ENCODE measurements at regions not wholly inside any gene's neighbourhood (a gene's known extent, or its start where the extent isn't known, plus 50 kb on each side); places are given as distances from the start of the nearest gene placed in this dataset.

GRCh38 chr1:94693029-94693428 lies 127.1 kb upstream of the SLC44A3 start:
- Mint-ChIP-seq H3K27me3 (peaks cover 26 to 51% (median 29%) of the 10 kb centered on the region in 3 donors), H3K36me3 (peaks cover 0 to 7% of the 10 kb centered on the region in 2 donors), H3K4me3 (no peak overlapping the region), H3K4me1 (no peaks in the 10 kb centered on the region), H3K9me3 (peaks cover 0 to 9% (median 7%) of the 10 kb centered on the region in 7 donors), H3K27ac (no peak overlapping the region)
- no peak for ATAC-seq (ENCODE audit: low read depth in 2 of 2)
- DNase-seq: no peak

GRCh38 chr1:94688646-94689045 lies 131.5 kb upstream of the SLC44A3 start:
- no peak for DNase-seq
- peaks cover 0 to 2% (median 0%) of the 10 kb centered on the region in 3 donors for H3K4me1 Mint-ChIP-seq
- H3K9me3 Mint-ChIP-seq: peaks cover 0 to 9% (median 4%) of the 10 kb centered on the region in 7 donors
- no peak overlapping the region for H3K27ac Mint-ChIP-seq
- peaks cover 24 to 41% (median 26%) of the 10 kb centered on the region in 3 donors for H3K27me3 Mint-ChIP-seq
- no peak for ATAC-seq (ENCODE audit: low read depth in 2 of 2)
- peaks cover 0 to 8% of the 10 kb centered on the region in 2 donors for H3K36me3 Mint-ChIP-seq
- no peak overlapping the region for H3K4me3 Mint-ChIP-seq

DNA sequence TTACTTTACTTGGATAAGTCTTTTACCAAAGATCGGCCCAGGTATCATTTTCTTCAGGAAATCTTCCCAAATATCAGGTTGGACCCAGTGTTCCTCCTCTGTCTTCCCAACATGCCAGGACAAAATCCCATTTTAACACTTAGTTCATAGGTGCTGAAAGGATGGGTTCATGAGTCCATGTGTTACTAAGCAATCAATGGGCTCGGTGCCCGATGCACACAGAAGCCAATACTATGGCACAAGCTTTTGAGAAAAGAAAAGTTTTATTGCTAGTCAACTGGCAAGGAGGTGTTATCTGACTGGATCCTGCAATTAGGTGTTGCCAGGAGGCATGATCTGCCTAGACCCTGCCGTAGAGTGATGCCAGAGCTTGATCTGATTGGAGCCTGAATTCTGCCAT lies 133.3 kb upstream of the SLC44A3 start:
- peaks cover 0 to 2% (median 0%) of the 10 kb centered on the region in 3 donors for H3K4me1 Mint-ChIP-seq
- no peak for ATAC-seq (ENCODE audit: low read depth in 2 of 2)
- peak overlapping the region in 1 of 6 donors; percentile 30 for H3K27ac Mint-ChIP-seq
- no peak for DNase-seq
- no peak overlapping the region for H3K4me3 Mint-ChIP-seq
- peaks cover 16 to 34% (median 19%) of the 10 kb centered on the region in 3 donors for H3K27me3 Mint-ChIP-seq
- H3K9me3 Mint-ChIP-seq: peaks cover 0 to 7% (median 4%) of the 10 kb centered on the region in 7 donors
- H3K36me3 Mint-ChIP-seq: peaks cover 0 to 7% of the 10 kb centered on the region in 2 donors

DNA sequence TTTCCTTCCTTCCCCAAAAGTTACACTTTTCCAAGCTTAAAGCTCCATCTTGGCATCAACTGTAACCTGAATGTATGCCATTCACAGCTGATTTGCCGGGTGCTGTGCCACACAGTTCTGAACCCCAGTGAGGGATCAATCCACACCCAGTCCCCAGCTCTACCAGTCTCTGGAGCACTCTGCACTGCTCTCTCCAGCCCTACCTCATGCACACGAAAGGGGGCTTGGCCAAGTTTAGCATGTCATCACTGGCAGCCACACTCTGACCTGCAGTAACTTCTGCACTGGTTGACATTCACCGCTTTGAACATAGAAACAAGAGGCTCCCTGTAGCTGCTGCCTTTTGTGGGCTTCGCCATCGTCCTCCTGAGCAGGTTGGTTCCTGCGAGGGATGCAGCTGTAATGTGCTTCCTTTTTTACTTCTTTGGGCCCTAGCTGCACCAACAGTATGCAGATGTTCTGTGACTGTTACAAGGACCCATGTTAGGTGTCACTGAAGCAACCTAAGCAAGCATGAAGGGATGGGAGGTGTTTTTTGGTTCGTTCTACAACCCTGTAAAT lies 135.4 kb upstream of the SLC44A3 start:
- Mint-ChIP-seq H3K9me3 (peaks cover 0 to 4% (median 0%) of the 10 kb centered on the region in 7 donors), H3K27me3 (peaks cover 8 to 27% (median 22%) of the 10 kb centered on the region in 3 donors), H3K36me3 (peaks cover 0 to 7% of the 10 kb centered on the region in 2 donors), H3K27ac (peak overlapping the region in 2 of 6 donors; percentile 10 to 37), H3K4me3 (no peak overlapping the region), H3K4me1 (peaks cover 0 to 2% (median 0%) of the 10 kb centered on the region in 3 donors)
- no peak for ATAC-seq (ENCODE audit: low read depth in 2 of 2)
- DNase-seq: no peak

GRCh38 chr1:94683886-94684285 lies 136.3 kb upstream of the SLC44A3 start:
- peaks cover 0 to 4% (median 0%) of the 10 kb centered on the region in 7 donors for H3K9me3 Mint-ChIP-seq
- no peak overlapping the region for H3K4me3 Mint-ChIP-seq
- DNase-seq (no peak), ATAC-seq (ENCODE audit: low read depth in 2 of 2) (no peak)
- H3K4me1 Mint-ChIP-seq: peaks cover 0 to 2% (median 0%) of the 10 kb centered on the region in 3 donors
- H3K27me3 Mint-ChIP-seq: peaks cover 12 to 27% (median 24%) of the 10 kb centered on the region in 3 donors
- H3K27ac Mint-ChIP-seq: no peak overlapping the region
- H3K36me3 Mint-ChIP-seq: peaks cover 0 to 7% of the 10 kb centered on the region in 2 donors

DNA sequence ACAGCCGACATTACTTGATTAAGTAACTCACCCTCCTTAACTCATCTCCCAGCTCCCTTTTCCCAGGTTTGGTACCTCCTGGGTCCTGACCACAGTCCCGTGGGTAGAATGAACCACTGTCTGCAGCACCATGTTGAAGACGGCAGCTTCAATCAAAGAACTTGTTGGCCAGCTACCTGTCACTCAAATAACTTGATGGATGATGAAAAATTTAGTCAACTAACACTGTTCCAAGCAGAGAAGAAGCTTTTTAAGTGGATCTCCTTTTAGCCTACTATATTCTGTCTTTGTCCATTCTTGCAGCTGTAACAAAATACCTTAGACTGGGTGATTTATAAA lies 138.4 kb upstream of the F3 start:
- DNase-seq (no peak), ATAC-seq (ENCODE audit: low read depth in 2 of 2) (no peak)
- no peaks in the 10 kb centered on the region for H3K9me3 Mint-ChIP-seq
- H3K4me3 Mint-ChIP-seq: no peak overlapping the region
- peaks cover 0 to 2% (median 0%) of the 10 kb centered on the region in 3 donors for H3K4me1 Mint-ChIP-seq
- H3K27ac Mint-ChIP-seq: no peak overlapping the region
- H3K27me3 Mint-ChIP-seq: peaks cover 11 to 24% (median 14%) of the 10 kb centered on the region in 3 donors
- no peaks in the 10 kb centered on the region for H3K36me3 Mint-ChIP-seq

DNA sequence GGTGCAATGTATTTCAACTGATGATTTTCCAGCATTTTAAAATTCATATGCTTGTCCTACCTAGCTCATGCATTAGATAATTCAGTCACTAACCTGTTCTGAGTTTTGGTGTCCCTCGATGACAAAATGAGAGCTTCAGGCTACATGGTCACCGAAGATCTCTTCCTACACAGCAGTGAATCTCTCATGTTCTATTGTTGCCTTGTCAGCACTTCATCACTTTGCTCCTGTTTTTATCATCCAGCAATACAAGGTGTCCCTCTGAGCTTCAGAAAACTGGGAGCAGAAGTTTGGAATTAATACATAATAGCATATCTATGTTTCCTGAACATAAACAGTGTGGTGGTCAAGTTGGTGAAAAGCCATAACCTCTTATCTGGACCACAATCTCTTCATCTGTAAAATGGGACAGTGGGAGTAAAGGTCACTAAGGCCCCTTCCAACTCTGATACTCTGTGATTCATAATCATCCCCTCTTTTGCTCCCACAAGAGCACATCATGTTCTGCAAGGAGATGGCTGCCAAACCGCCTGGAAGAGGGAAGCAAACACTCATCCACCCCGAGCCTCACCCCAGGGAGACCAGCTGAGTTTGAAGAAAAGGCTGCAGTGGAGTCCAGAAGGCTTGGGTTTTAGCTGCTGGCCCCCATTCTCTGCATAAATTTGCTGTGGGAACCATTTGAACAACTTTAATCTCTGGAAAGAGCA lies 137.9 kb upstream of the F3 start:
- H3K27ac Mint-ChIP-seq: no peak overlapping the region
- H3K4me1 Mint-ChIP-seq: peaks cover 0 to under 1% (median 0%) of the 10 kb centered on the region in 3 donors
- no peak for DNase-seq
- peaks cover 10 to 19% (median 11%) of the 10 kb centered on the region in 3 donors for H3K27me3 Mint-ChIP-seq
- H3K9me3 Mint-ChIP-seq: no peaks in the 10 kb centered on the region
- ATAC-seq (ENCODE audit: low read depth in 2 of 2): no peak
- H3K36me3 Mint-ChIP-seq: no peaks in the 10 kb centered on the region
- no peak overlapping the region for H3K4me3 Mint-ChIP-seq

DNA sequence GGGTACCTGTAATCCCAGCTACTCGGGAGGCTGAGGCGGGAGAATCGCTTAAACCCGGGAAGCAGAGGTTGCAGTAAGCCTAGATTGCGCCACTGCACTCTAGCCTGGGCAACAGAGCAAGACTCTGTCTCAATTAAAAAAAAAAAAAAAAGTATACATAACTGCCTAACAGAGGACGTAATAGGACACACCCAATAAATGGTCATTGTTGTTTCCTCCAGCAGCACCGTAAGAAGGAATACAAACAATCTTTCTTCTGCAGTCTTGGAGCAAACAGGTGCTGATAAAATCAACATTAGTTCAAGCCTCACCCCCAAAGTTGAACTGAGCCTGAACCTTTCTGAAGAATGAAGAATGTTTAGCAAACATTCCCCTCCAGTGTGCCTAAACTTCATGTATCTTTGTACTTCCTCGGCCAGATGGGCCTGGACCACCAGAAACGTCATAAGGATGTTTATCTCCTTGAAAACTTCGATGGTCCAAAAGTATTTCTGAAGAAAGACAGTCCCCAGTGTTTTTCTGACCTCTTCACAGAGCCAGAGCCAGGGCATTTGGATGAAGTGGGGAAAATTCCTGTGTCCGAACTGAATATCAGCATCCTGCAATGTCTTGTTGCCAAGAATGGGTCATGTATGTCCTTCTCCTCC lies 136.8 kb upstream of the F3 start:
- peaks cover 4 to 15% (median 11%) of the 10 kb centered on the region in 3 donors for H3K27me3 Mint-ChIP-seq
- H3K27ac Mint-ChIP-seq: no peak overlapping the region
- H3K9me3 Mint-ChIP-seq: no peaks in the 10 kb centered on the region
- H3K4me1 Mint-ChIP-seq: no peaks in the 10 kb centered on the region
- no peaks in the 10 kb centered on the region for H3K36me3 Mint-ChIP-seq
- ATAC-seq (ENCODE audit: low read depth in 2 of 2): no peak
- no peak for DNase-seq
- H3K4me3 Mint-ChIP-seq: no peak overlapping the region

DNA sequence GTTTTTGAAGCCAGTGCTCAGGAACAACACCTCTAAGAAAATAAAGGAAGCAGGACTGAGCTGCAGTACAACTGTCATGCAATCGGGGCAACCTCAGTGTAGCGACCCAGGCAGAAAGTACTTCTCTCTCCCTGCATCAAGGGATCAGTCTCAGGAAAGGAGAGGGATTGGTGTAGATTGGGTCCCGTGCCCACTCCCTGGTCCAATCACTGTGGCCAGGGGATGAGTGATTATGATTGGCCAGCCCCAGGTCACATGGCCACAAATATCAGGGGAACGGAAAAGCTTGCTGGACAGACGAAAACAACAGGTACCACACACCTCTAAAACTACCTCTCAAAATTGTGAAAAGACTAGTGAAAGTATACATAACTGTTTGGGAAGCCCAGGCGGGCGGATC lies 136.2 kb upstream of the F3 start:
- DNase-seq (no peak), ATAC-seq (ENCODE audit: low read depth in 2 of 2) (no peak)
- Mint-ChIP-seq H3K9me3 (no peaks in the 10 kb centered on the region), H3K36me3 (no peaks in the 10 kb centered on the region), H3K27ac (no peak overlapping the region), H3K4me1 (no peaks in the 10 kb centered on the region), H3K4me3 (peak overlapping the region in 1 of 8 donors; percentile 16), H3K27me3 (peaks cover 4 to 15% (median 11%) of the 10 kb centered on the region in 3 donors)

DNA sequence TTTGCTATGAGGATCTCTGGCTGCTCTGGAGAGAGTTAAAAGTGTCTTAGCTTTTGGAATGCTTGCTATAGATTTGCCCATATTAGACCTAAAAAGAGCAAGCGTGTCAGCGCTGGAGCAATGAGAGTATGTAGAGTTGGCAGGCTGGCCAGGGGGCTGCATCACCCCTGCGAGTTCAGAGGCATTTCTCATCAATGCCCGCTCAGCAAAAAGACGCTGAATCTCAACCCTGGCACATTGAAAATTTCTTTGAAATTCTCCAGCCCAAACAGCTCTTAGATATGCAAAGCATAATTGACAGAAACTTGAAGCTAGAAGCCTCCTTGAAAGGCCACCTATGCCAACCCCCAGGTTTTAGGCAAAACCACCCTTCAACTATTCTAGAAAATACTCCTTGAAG lies 135.5 kb upstream of the F3 start:
- Mint-ChIP-seq H3K36me3 (no peaks in the 10 kb centered on the region), H3K4me1 (no peaks in the 10 kb centered on the region), H3K4me3 (no peak overlapping the region), H3K27ac (no peak overlapping the region), H3K27me3 (peaks cover 5 to 14% (median 11%) of the 10 kb centered on the region in 3 donors), H3K9me3 (no peaks in the 10 kb centered on the region)
- DNase-seq (no peak), ATAC-seq (ENCODE audit: low read depth in 2 of 2) (no peak)

DNA sequence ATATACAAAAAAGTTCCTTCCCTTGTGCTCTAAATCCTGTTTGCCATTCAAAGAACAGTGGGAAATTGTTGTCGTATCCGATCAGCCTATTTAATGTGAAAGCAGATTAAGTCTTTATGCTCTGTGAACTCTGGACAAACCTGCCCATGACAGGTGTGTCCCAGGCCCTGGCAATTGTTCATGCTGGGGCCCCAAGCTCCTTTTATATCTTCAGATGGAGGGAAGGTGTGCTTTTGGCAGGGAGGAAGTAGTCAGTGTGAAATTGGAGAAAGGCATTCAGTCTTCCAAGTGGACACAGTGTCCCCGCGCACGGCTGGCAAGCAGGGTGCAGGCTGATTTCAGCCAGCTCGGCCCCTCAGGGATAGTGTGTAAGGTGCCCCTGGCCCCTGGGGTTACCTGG lies 135.1 kb upstream of the F3 start:
- H3K4me3 Mint-ChIP-seq: no peak overlapping the region
- peaks cover 9 to 11% (median 10%) of the 10 kb centered on the region in 3 donors for H3K27me3 Mint-ChIP-seq
- no peaks in the 10 kb centered on the region for H3K36me3 Mint-ChIP-seq
- no peak overlapping the region for H3K27ac Mint-ChIP-seq
- H3K9me3 Mint-ChIP-seq: no peaks in the 10 kb centered on the region
- DNase-seq (no peak), ATAC-seq (ENCODE audit: low read depth in 2 of 2) (no peak)
- no peaks in the 10 kb centered on the region for H3K4me1 Mint-ChIP-seq

DNA sequence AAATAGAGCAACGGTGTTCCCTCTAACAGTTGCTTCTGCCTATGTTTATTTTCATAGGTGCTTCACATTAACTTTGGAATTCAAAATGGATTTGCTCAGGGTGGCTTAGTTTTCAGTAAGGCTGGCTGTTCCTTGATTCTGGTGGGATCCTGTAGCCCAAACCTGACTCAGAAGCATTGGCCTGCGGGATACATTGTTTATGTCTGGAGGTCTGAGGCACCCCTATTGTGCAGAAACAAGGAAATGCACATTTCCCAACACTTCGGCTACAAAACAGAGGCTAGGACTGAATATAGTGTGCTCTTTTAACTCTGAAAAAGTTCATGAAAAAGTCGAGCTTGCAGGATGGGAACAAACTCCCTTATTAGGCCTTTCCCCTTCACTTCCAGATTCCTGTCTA lies 133.8 kb upstream of the F3 start:
- Mint-ChIP-seq H3K4me3 (peak overlapping the region in 1 of 8 donors; percentile 62), H3K9me3 (no peaks in the 10 kb centered on the region), H3K4me1 (no peaks in the 10 kb centered on the region), H3K27ac (no peak overlapping the region), H3K36me3 (no peaks in the 10 kb centered on the region), H3K27me3 (peaks cover 9 to 11% (median 10%) of the 10 kb centered on the region in 3 donors)
- ATAC-seq (ENCODE audit: low read depth in 2 of 2) (no peak), DNase-seq (no peak)

- peaks cover 9 to 11% (median 10%) of the 10 kb centered on the region in 3 donors for H3K27me3 Mint-ChIP-seq
- no peak overlapping the region for H3K27ac Mint-ChIP-seq
- DNase-seq (no peak), ATAC-seq (ENCODE audit: low read depth in 2 of 2) (no peak)
- no peak overlapping the region for H3K4me3 Mint-ChIP-seq
- no peaks in the 10 kb centered on the region for H3K36me3 Mint-ChIP-seq
- no peaks in the 10 kb centered on the region for H3K9me3 Mint-ChIP-seq
- no peaks in the 10 kb centered on the region for H3K4me1 Mint-ChIP-seq
These were observed 133.3 kb upstream of the F3 start for GRCh38 chr1:94674876-94675275.

DNA sequence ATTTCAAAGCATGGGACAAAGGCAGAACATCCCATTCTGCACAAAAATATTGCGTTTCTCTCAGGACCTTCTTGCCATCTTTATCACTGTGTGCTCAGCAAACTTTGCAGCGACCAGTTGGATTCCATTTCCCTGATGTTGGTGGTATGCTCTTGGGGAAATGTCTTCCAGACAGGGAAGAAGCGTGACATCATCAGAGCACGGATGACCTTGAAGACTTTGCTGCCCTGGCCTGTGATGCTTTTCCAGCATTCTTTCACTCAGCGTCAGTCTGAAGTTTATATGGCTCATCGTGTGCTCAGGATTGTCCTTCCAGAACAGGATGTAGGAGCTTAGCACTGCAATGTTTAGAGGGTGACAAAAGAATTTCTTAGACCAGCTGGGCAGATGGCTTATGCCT lies 131.4 kb upstream of the F3 start:
- ATAC-seq (ENCODE audit: low read depth in 2 of 2): no peak
- Mint-ChIP-seq H3K4me1 (no peaks in the 10 kb centered on the region), H3K27me3 (peaks cover 0 to 10% (median 5%) of the 10 kb centered on the region in 3 donors), H3K27ac (no peak overlapping the region), H3K4me3 (no peak overlapping the region), H3K9me3 (peaks cover 0 to 2% (median 0%) of the 10 kb centered on the region in 7 donors), H3K36me3 (no peaks in the 10 kb centered on the region)
- DNase-seq: no peak
